GM12878 (cell line): ENCODE measurements at regions not wholly inside any gene's neighbourhood (a gene's known extent, or its start where the extent isn't known, plus 50 kb on each side); places are given as distances from the start of the nearest gene placed in this dataset.

Experiments
- ATF7 ChIP-seq: fragments of 450-650 bp; IDR thresholded peaks from 2 replicates; pipeline ENCODE4 v1.6.1; 2016; ENCODE audit warnings: low read depth, mild to moderate bottlenecking
- EZH2 ChIP-seq: IDR thresholded peaks from 2 replicates; pipeline ENCODE4 v1.6.1; 2012; ENCODE audit warnings: low read depth, mild to moderate bottlenecking, control low read depth, inconsistent platforms, low read length, borderline replicate concordance; ENCODE audit not compliant: control insufficient read depth
- FOXK2 ChIP-seq: fragments of 450-650 bp; IDR thresholded peaks from 2 replicates; pipeline ENCODE4 v1.6.1; 2017; ENCODE audit warnings: mild to moderate bottlenecking, moderate library complexity
- PBX3 ChIP-seq: IDR thresholded peaks from 2 replicates; pipeline ENCODE4 v1.6.1; 2011; ENCODE audit warnings: mild to moderate bottlenecking, low read depth, low read length, moderate library complexity; ENCODE audit not compliant: insufficient replicate concordance
- STAT1 ChIP-seq: fragments of 450-650 bp; conservative IDR thresholded peaks from 2 replicates; pipeline ENCODE4 v1.6.1; 2014; ENCODE audit warnings: antibody characterized with exemption, mild to moderate bottlenecking
- USF1 ChIP-seq: IDR thresholded peaks from 2 replicates; pipeline ENCODE4 v1.6.1; 2011; ENCODE audit warnings: borderline replicate concordance, low read depth, mild to moderate bottlenecking, moderate library complexity, mixed read lengths, low read length; ENCODE audit not compliant: insufficient read depth; ENCODE audit errors: extremely low read length
- ZNF592 ChIP-seq: fragments of 450-650 bp; IDR thresholded peaks from 2 replicates; pipeline ENCODE4 v1.6.1; 2017; ENCODE audit warnings: mild to moderate bottlenecking, moderate library complexity
- ZNF622 ChIP-seq: fragments of 450-650 bp; IDR thresholded peaks from 2 replicates; pipeline ENCODE4 v1.6.1; 2017; ENCODE audit warnings: mild to moderate bottlenecking, inconsistent platforms

GRCh38 chr5:105146867-105147266, 1584.3 kb upstream of the NUDT12 start (continued):
- TF ChIP-seq ZNF592: no peak
- TF ChIP-seq ATF7: no peak
- TF ChIP-seq ZNF622: no peak
- TF ChIP-seq STAT1: no peak
- no peak for TF ChIP-seq PBX3
- TF ChIP-seq EZH2: no peak
- TF ChIP-seq USF1: no peak
- no peak for TF ChIP-seq FOXK2
